ENCODE measurements at regions not wholly inside any gene's neighbourhood (a gene's known extent, or its start where the extent isn't known, plus 50 kb on each side); places are given as distances from the start of the nearest gene placed in this dataset.

- TF ChIP-seq BACH2 (CRISPR knock-in tag; IDR thresholded peaks at IDR 0.05; ENCODE audit: borderline replicate concordance) (no peak), CREB5 (CRISPR knock-in tag; IDR thresholded peaks at IDR 0.05; ENCODE audit: low read depth) (no peak), TSHZ2 (CRISPR knock-in tag; IDR thresholded peaks at IDR 0.05) (no peak), OSR1 (CRISPR knock-in tag; IDR thresholded peaks at IDR 0.05) (no peak), CSDC2 (CRISPR knock-in tag; IDR thresholded peaks at IDR 0.05) (no peak), TOX (CRISPR knock-in tag; IDR thresholded peaks at IDR 0.05; ENCODE audit: borderline replicate concordance) (no peak), ZFP30 (CRISPR knock-in tag; IDR thresholded peaks at IDR 0.05) (no peak), TCF4 (CRISPR knock-in tag; IDR thresholded peaks at IDR 0.05; ENCODE audit: borderline replicate concordance) (no peak), GLIS3 (CRISPR knock-in tag; IDR thresholded peaks at IDR 0.05) (no peak), ISL1 (CRISPR knock-in tag; IDR thresholded peaks at IDR 0.05) (no peak), PPARA (CRISPR knock-in tag; IDR thresholded peaks at IDR 0.05; ENCODE audit: borderline replicate concordance) (no peak), ZNF8 (CRISPR knock-in tag; IDR thresholded peaks at IDR 0.05) (no peak), CSRNP3 (CRISPR knock-in tag; IDR thresholded peaks at IDR 0.05) (no peak), ZFP3 (CRISPR knock-in tag; IDR thresholded peaks at IDR 0.05) (no peak), SNAI2 (CRISPR knock-in tag; IDR thresholded peaks at IDR 0.05) (no peak), ZNF565 (CRISPR knock-in tag; conservative IDR thresholded peaks at IDR 0.05; ENCODE audit: low read depth) (no peak), ARNTL (CRISPR knock-in tag; IDR thresholded peaks at IDR 0.05; ENCODE audit: borderline replicate concordance, low read depth) (no peak), PATZ1 (CRISPR knock-in tag; IDR thresholded peaks at IDR 0.05; ENCODE audit: borderline replicate concordance) (no peak), ZC3H10 (CRISPR knock-in tag; IDR thresholded peaks at IDR 0.05) (no peak)
- no peak for ATAC-seq
Observed at GRCh38 chr3:82276992-82277391, 515.5 kb upstream of the GBE1 start.

- TF ChIP-seq RARB (CRISPR knock-in tag; IDR thresholded peaks at IDR 0.05) (no peak), TOX (CRISPR knock-in tag; IDR thresholded peaks at IDR 0.05; ENCODE audit: borderline replicate concordance) (no peak)
- ATAC-seq = no peak
Observed at GRCh38 chr3:82274897-82275296, 513.5 kb upstream of the GBE1 start.

GRCh38 chr3:82265747-82266146 is 504.3 kb upstream of the GBE1 start:
- no peak for ATAC-seq
- TF ChIP-seq TSHZ2 (CRISPR knock-in tag; IDR thresholded peaks at IDR 0.05) (no peak), CREB5 (CRISPR knock-in tag; IDR thresholded peaks at IDR 0.05; ENCODE audit: low read depth) (no peak)
